GM12865 (cell line): ENCODE measurements at regions not wholly inside any gene's neighbourhood (a gene's known extent, or its start where the extent isn't known, plus 50 kb on each side); places are given as distances from the start of the nearest gene placed in this dataset.

Experiments
- DNase-seq: peaks from one replicate; pipeline ENCODE4 v3.0.0; 2010; ENCODE audit warnings: low read depth
- H3K4me3 ChIP-seq: 2 replicates; pipeline ENCODE4 v1.5.1; 2011; ENCODE audit warnings: mild to moderate bottlenecking, low read depth, low read length, control low read depth
- CTCF ChIP-seq: IDR thresholded peaks from 2 replicates; pipeline ENCODE4 v1.5.1; 2011; ENCODE audit warnings: low read length, control low read depth, low read depth, inconsistent platforms; ENCODE audit not compliant: insufficient read depth; ENCODE audit errors: missing control alignments

DNA sequence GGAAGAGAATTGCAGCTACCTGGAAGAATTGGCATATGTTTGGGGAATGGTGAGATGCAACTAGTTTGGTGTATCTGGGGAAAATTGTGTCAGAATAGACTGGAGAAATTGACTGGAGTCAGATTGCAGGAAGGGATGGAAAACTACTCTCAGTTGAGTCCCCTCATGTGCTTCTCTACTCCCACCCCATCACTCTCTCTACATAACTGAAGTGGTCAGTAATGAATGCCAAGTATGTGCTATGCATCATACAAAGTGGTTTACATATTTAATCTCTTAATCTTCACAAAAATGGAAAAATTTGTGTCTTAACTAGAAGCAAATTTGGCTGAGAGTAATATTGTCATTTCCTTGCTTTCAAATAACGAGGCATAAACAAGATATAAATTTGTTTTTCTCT lies 146.4 kb upstream of the TNC start:
- TF ChIP-seq CTCF = no peak
- H3K4me3 ChIP-seq = no peak overlapping the region

DNA sequence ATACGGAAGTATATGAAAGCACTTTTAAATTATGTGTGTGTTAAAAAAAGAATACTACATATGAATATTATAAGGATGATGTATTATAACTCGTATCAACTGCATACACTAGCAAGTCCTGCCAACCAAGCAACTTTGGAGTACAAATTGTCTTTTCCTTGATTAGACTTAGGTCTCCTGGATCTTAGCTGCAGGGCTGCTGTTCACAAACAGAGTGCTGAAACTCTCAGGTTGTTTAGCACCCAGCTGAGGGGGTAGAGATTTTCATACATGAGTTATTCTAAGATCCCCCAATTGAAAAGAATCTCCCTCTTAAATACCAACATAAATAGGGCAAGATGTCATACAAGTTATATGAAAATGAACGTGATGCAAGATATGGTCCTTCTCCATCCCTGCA lies 149.8 kb upstream of the TNC start:
- no peak for DNase-seq

More for the DNA sequence above, 146.4 kb upstream of the TNC start:
- DNase-seq = no peak

DNA sequence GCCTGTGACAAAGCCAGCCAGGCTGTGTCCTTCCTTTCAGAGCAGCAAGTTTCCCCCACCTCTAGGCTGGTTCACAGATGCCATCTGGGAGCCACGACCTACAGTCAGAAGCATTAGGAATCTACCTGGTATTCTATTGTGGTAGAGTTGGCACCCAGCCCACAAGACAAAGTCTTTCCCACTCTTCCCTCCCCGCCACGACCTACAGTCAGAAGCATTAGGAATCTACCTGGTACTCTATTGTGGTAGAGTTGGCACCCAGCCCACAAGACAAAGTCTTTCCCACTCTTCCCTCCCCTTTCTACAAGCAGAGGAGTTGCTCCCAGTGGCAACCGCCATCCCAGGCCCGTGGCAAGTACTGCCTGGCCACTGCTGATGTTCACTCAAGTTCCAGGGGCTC lies 157.8 kb upstream of the TNC start:
- no peak overlapping the region for H3K4me3 ChIP-seq
- no peak for DNase-seq
- no peak for TF ChIP-seq CTCF

More for the DNA sequence above, 149.8 kb upstream of the TNC start:
- no peak overlapping the region for H3K4me3 ChIP-seq
- TF ChIP-seq CTCF = no peak

GRCh38 chr9:115276621-115277020 lies 158.7 kb upstream of the TNC start:
- TF ChIP-seq CTCF = no peak
- no peak overlapping the region for H3K4me3 ChIP-seq
- no peak for DNase-seq

GRCh38 chr9:115277301-115277700 lies 159.3 kb upstream of the TNC start:
- TF ChIP-seq CTCF = no peak
- DNase-seq = no peak
- H3K4me3 ChIP-seq = no peak overlapping the region

DNA sequence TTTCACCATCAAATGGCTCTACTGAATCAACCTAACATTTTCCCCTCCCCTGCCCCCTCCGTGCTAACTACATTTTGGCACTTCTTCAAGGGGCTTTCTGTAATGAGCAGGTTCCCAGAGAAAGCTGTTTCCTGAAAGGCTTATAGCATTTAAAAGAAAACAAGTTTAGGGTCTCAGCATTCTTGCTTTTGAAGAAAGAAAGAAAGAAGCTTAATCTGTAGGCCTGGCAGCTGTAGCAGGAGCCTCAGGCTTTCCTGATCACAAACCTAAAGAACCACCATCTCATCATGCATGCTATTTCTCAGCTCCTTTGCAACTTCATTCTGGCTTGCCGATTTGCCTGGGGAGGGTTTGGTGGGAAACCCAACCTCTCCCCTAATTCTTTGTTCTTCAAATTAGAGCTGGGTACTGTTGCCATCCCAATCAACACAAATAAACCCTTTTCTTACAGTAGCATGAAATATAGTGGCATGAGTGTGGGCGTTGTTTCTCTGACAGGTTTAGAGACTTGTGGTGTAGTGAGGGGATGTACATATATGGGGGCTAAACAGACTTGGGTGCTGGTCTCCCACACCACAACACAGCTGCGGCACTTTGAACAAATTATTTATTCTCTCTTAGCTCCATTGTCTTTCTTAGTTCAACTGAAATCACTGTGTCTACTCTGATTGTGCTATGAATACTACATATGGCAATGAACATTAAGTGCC lies 160.5 kb upstream of the TNC start:
- H3K4me3 ChIP-seq = no peak overlapping the region
- no peak for DNase-seq
- TF ChIP-seq CTCF = no peak

GRCh38 chr9:115283395-115283794 lies 165.4 kb upstream of the TNC start:
- TF ChIP-seq CTCF = no peak
- H3K4me3 ChIP-seq = no peak overlapping the region
- no peak for DNase-seq
